ENCODE measurements at regions not wholly inside any gene's neighbourhood (a gene's known extent, or its start where the extent isn't known, plus 50 kb on each side); places are given as distances from the start of the nearest gene placed in this dataset.

- Histone ChIP-seq H3K36me3 (ENCODE audit: control insufficient read depth, low read length) (no peaks in the 10 kb centered on the region), H3K79me2 (ENCODE audit: control insufficient read depth, low read length) (no peaks in the 10 kb centered on the region), H3K9me2 (replicated peaks; ENCODE audit: control insufficient read depth, low read length) (no peaks in the 10 kb centered on the region), H3K4me1 (ENCODE audit: control insufficient read depth, low read length) (no peaks in the 10 kb centered on the region), H3K4me3 (ENCODE audit: low read length) (no peak overlapping the region), H3K27ac (ENCODE audit: low read depth, low read length) (no peak overlapping the region), H3K4me2 (ENCODE audit: low read length) (no peak overlapping the region), H3K9me3 (ENCODE audit: control insufficient read depth, insufficient read depth, low read length) (no peaks in the 10 kb centered on the region), H4K20me1 (ENCODE audit: control insufficient read depth, insufficient read depth, low read depth, low read length) (no peaks in the 10 kb centered on the region), H3F3A (ENCODE audit: control insufficient read depth, insufficient read depth) (no peaks in the 10 kb centered on the region), H3K27me3 (ENCODE audit: control insufficient read depth, low read length) (no peaks in the 10 kb centered on the region)
- no peak for TF ChIP-seq EZH2phosphoT487 (IDR thresholded peaks at IDR 0.05; ENCODE audit: borderline replicate concordance, low read length)
- TF ChIP-seq CTCF (IDR thresholded peaks at IDR 0.05; ENCODE audit: low read depth, low read length, poor library complexity, severe bottlenecking), result peak; percentile 87
These were observed 528.9 kb downstream of the MAFB start for GRCh38 chr20:40160097-40160550.

GRCh38 chr20:40159276-40159675, 529.8 kb downstream of the MAFB start:
- H4K20me1 ChIP-seq (ENCODE audit: control insufficient read depth, insufficient read depth, low read depth, low read length), result no peaks in the 10 kb centered on the region
- no peak overlapping the region for H3K4me2 ChIP-seq (ENCODE audit: low read length)
- no peak for TF ChIP-seq EZH2phosphoT487 (IDR thresholded peaks at IDR 0.05; ENCODE audit: borderline replicate concordance, low read length)
- no peak for TF ChIP-seq CTCF (IDR thresholded peaks at IDR 0.05; ENCODE audit: low read depth, low read length, poor library complexity, severe bottlenecking)
- H3K9me3 ChIP-seq (ENCODE audit: control insufficient read depth, insufficient read depth, low read length), result no peaks in the 10 kb centered on the region
- no peaks in the 10 kb centered on the region for H3K27me3 ChIP-seq (ENCODE audit: control insufficient read depth, low read length)
- no peak overlapping the region for H3K27ac ChIP-seq (ENCODE audit: low read depth, low read length)
- no peaks in the 10 kb centered on the region for H3K36me3 ChIP-seq (ENCODE audit: control insufficient read depth, low read length)
- no peak overlapping the region for H3K4me3 ChIP-seq (ENCODE audit: low read length)
- H3F3A ChIP-seq (ENCODE audit: control insufficient read depth, insufficient read depth), result no peaks in the 10 kb centered on the region
- no peaks in the 10 kb centered on the region for H3K9me2 ChIP-seq (replicated peaks; ENCODE audit: control insufficient read depth, low read length)
- H3K79me2 ChIP-seq (ENCODE audit: control insufficient read depth, low read length), result no peaks in the 10 kb centered on the region
- H3K4me1 ChIP-seq (ENCODE audit: control insufficient read depth, low read length), result no peaks in the 10 kb centered on the region

GRCh38 chr20:40156600-40157317, 532.3 kb downstream of the MAFB start:
- no peak overlapping the region for H3K4me2 ChIP-seq (ENCODE audit: low read length)

More at GRCh38 chr20:40156600-40157317, 532.3 kb downstream of the MAFB start:
- no peaks in the 10 kb centered on the region for H3F3A ChIP-seq (ENCODE audit: control insufficient read depth, insufficient read depth)
- H3K36me3 ChIP-seq (ENCODE audit: control insufficient read depth, low read length), result no peaks in the 10 kb centered on the region
- no peak overlapping the region for H3K27ac ChIP-seq (ENCODE audit: low read depth, low read length)
- no peaks in the 10 kb centered on the region for H3K9me2 ChIP-seq (replicated peaks; ENCODE audit: control insufficient read depth, low read length)
- no peaks in the 10 kb centered on the region for H3K79me2 ChIP-seq (ENCODE audit: control insufficient read depth, low read length)
- H3K4me3 ChIP-seq (ENCODE audit: low read length), result no peak overlapping the region
- TF ChIP-seq CTCF (IDR thresholded peaks at IDR 0.05; ENCODE audit: low read depth, low read length, poor library complexity, severe bottlenecking) (no peak), EZH2phosphoT487 (IDR thresholded peaks at IDR 0.05; ENCODE audit: borderline replicate concordance, low read length) (no peak)
- no peaks in the 10 kb centered on the region for H3K27me3 ChIP-seq (ENCODE audit: control insufficient read depth, low read length)
- H3K9me3 ChIP-seq (ENCODE audit: control insufficient read depth, insufficient read depth, low read length), result no peaks in the 10 kb centered on the region
- H4K20me1 ChIP-seq (ENCODE audit: control insufficient read depth, insufficient read depth, low read depth, low read length), result no peaks in the 10 kb centered on the region
- no peaks in the 10 kb centered on the region for H3K4me1 ChIP-seq (ENCODE audit: control insufficient read depth, low read length)

Data from DOHH2 (cell line).